HPDE6-E6E7 (cell line): ENCODE measurements at regions not wholly inside any gene's neighbourhood (a gene's known extent, or its start where the extent isn't known, plus 50 kb on each side); places are given as distances from the start of the nearest gene placed in this dataset.
"Not testable (repeated sequence)": the region's sequence is repeated elsewhere in the genome, so short reads cannot be mapped to it uniquely, and the experiment has no call there.

Experiments used
- DNase-seq: peaks from one replicate; pipeline ENCODE4 v3.0.0; 2011; ENCODE audit warnings: missing footprints; ENCODE audit errors: extremely low spot score

DNA sequence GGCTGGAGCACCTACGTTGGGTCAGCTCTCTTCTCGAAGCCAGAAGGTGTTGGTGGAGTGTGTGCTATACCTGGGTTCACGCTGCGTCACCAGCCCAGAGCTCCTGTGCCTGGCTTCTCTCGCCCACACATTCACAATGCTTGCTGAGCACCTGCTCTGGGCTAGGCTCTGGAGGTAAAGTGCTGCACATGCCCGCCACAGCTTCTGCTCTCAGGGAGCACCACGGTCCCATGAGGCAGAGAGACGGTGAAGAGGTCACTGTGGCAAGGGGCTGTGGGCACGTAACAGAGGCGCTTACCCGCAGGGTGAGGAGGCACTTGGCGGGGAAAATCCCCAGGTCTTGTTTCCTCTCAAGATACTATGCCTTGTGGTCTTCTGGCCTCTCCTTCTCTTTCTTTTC, 174.2 kb downstream of the TEX29 start:
- no peak for DNase-seq

DNA sequence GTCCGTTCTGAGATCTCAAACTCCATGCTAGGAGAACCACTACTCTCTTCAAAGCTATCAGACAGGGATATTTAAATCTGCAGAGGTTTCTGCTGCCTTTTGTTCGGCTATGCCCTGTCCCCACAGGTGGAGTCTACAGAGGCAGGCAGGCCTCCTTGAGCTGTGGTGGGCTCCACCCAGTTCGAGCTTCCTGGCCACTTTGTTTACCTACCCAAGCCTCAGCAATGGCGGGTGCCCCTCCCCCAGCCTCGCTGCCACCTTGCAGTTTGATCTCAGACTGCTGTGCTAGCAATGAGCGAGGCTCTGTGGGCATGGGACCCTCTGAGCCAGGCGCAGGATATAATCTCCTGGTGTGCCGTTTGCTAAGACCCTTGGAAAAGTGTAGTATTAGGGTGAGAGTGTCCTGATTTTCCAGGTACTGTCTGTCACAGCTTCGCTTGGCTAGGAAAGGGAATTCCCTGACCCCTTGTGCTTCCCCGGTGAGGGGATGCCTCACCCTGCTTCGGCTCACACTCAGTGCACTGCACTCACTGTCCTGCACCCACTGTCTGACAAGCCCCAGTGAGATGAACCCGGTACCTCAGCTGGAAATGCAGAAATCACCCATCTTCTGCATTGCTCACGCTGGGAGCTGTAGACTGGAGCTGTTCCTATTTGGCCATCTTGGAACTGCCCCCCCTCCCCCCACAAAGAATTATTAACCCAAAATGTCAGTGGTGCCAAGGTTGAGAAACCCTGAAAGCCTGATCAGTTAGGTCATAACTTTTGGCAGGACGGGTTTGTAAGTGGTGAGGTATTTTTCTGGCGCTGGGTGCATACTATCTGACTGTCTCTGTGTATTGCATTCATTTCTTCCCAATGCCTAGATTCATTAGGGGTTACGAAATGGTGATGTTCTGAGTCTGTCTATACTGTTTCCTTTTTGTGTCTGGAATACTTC, 181.4 kb downstream of the TEX29 start:
- DNase-seq = not testable (repeated sequence)

DNA sequence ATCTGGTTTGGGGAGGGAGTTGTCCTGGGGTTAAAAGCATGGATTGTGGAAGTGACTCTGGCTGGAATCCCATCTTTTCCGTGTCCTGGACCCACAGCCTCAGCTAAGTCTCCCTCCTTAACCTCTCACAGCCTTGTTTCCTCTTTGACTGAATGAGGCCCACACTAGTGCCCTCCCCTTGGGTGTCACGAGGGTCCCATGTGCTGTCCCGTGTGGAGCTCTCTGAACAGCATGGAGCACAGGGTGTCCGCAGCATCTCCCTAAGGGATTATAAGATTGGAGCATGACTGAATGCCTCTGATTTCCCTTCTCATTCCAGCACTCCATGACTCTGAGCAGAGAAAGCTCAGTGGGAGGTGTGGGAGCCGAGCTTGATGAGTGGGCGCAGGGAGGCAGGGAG, 182.5 kb downstream of the TEX29 start:
- DNase-seq = no peak

DNA sequence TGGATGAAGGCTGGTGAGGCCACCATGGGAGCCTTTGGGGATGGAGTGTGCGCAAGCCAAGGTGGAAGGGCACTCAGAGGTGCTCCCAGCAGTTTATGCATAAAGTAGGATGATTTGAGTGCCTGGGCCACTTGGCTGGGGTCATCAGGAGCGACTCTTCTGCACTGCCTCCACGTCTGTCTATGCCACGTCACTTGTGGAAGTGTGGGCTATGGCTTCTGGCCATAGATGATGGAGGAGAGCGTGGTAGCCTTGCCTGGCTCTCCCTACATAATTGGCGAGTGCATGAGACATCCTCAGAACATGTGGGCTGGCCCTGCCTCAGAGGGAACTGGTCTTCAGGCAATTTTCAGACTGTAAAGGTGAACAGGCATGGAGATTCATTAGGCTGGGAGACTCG, 182.9 kb downstream of the TEX29 start:
- DNase-seq = no peak

DNA sequence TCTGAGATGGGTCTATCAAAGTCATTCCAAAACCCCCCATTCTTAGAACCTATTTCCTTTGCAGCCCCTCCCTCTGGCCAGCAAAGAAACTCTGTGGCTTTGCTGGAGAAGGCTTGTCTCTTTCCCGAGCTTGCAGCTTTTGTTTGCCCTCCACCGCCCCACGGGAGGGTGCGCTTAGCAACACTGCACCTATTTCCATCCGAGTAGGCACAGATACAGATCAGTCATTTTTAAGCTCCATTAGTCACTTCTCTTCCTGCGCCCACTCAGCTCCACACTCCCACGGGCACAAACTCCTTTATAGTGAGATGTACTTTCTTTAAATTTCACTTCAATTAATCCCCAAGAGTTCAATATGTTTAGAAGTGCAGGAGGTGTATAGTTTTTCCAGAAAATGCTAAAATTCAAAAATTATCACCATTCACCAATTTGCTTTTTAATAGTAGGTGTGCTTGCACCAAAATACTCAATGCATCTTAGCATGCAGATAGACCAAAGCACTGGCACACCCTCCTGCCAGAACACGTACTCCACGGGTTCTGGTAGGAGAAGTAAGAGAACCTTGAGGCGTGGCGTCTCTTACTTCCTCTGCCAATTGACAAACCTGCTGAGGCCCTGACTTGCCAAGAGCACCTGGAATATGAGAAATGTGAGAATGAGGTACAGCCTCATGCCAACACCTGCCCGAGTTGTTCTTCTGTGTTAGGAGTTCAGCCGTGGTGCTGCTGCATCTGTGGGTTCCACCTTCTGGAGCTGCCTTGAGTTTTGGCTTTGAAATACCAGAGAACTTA, 183.7 kb downstream of the TEX29 start:
- DNase-seq = no peak

DNA sequence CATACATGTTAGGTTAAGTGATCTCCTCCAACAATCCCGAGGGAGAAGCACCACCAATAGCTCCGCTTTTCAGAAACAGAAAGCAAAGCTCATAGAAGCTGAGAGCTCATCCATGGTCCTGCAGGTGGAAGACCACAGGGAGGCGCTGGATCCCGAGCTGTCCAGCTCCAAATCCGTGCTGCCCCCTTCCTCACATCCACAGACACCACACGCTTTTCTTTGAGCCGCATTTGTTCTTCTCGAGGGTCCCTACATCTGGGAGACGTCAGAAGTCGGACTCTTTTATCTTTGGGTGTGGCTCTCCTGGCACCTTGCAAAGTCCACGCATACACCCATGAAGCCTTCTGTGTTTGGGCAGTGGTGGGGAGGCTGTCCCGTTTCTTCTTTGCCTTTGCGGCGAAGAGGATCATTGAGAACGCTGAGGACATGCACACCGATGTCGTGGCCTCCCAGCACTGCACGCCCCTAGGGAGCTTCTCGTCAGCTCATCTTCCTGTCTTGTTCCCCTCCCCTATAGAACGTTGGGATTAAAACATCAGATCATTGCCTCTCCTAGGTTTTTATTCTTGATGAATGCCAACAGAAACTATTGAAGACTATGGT, 184.8 kb downstream of the TEX29 start:
- no peak for DNase-seq

DNA sequence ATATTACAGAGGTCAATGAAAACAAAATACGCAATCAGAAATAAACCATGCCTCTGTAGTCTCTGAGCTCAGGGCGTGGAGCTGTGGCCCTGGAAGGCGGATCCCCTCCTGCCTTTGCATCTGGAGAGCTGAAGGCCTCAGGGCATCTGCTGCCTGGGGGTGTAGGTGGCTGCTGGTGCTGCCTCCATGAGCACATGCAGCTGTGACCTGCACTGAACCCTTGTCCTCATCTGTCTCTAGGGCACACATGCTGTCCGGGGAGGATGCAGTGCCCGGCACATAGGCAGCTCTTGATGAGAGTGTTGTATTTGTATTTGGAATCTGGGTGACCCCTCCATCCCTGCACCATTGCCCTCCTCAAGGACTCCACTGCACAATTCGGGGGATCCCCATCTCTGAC, 185.7 kb downstream of the TEX29 start:
- no peak for DNase-seq

DNA sequence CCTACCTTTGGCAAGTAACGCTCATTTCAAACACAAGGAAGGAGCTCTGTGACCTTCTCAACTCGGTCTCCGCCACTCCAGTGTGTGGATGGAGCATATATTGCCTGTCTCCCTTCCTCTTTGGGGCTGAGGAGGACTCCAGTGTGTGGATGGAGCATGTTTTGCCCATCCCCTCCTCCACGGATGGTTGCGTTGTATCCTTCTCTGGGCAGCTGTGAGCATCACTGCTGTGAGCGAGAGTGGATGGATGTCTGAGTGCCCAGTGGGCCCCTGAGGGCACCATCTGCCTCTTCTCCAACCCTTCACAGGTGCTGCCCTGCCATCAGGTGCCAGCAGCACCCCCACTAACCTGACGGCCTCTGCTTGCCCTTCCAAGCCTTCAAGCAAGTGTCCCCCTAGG, 186.2 kb downstream of the TEX29 start:
- DNase-seq = no peak

DNA sequence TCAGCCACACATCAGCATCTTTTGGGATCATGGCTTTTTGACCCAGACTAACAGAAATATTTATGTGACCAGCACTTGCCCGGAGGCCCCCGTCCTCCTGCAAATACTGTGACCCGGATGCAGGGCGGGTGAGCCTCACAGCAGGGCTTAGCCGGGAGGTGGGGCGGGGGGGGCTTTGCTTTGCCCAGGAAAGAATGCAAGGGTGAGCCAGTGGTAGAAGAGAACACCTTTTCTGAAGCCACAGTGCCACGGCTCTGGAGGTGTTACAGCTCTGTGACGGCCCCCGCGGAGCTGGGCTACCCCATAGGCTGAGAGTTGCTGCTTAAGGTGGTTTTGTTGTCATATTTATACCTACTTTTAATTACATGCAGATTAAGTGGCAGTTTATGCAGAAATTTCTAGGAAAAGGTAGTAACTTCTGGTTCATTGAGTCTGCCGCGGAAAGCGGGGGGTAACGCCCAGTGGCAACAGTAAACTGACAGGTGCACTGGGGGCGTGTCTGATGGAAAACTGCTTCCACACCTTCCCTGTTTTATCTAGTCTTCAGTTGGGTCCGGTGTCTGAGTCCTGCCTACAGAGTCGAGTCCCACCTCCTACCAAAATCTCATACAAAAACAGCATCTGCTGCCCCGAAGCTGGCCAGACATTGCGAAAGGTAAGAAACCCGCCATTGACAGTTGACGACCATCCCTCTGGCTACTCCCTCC, 187.9 kb downstream of the TEX29 start:
- no peak for DNase-seq

DNA sequence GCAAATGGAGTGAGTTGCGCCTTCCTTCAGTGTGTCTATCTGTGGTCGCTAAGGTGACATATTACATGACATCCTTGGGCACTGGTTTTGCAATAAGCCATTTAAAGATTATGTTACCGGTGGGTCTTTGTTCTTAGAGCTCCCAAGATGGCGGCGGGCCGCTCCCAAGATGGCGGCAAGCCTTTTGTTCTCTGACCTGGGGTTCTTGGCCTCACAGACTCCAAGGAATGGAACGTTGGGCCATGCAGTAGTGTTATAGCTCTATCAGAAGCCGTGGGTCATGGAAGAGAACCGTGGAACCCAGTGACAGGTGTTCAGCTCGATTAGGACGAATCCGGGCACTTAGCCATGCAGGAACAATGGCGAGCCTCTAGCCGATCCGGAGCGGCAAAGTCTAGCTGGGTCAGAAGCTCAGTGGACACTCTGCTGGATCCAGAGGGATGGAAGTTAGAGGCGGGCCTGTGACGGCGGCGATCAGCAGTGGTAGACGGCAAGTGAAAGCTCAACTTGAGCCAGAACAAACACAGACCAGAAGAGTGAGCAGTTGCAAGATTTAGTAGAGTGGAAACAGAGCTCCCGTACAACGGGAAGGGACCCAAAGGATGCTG, 188.6 kb downstream of the TEX29 start:
- DNase-seq = no peak

DNA sequence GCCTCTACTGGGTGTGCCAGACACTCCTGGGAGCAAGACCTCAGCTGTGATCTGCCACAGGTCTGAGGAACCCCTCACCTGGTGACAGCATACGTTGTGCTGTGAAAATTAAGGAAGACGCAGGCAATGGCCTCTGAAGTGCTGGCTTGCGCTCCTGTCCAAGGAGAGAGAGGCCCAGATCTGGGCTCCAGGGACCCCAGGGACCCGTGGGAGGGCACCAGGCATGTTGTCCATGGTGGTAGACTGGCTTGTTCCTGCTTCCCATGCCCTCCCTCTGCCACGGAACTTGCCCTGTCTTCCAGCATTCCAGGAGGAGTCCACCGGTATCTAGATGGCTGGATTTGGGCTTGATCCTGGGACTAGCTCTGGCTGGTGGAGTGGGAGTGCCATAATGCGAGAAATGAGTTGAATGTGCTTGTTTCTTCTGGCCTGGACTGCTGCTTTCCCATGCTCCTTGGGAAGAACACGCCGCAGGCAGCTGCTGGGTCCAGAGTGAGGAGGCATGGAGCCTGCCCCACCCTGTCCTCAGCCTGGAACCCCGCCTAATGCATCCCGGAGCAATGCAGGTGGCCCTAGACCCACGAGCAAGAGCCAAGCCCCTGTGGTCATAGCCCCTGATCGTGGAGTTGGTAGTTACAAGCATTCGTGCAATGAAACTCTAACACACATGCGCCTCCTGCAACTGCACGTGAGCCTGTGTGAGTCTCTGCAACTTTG, 190.2 kb downstream of the TEX29 start:
- no peak for DNase-seq

DNA sequence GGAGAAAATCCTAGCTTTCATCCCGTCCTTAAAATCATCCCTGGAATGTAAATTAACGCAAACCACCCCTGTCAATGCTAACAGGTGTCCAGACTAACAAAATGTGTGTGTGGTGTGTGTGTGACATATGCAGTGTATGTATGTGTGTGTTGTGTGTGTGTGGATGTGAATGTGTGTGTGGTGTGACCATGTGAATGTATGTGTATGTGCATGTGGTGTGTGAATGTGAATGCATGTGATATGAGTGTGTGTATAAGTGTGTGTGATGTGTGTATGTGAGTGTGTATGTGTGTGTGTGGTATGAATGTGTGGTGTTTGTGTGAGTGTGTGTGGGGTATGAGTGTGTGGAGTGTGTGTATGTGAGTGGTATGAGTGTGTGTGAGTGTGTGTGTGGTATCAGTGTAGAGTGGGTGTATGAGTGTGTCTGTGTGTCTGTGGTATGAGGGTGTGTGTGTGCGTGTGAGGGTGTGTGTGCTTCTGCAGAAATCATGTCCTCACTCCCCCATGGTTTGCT, 190.8 kb downstream of the TEX29 start:
- no peak for DNase-seq

DNA sequence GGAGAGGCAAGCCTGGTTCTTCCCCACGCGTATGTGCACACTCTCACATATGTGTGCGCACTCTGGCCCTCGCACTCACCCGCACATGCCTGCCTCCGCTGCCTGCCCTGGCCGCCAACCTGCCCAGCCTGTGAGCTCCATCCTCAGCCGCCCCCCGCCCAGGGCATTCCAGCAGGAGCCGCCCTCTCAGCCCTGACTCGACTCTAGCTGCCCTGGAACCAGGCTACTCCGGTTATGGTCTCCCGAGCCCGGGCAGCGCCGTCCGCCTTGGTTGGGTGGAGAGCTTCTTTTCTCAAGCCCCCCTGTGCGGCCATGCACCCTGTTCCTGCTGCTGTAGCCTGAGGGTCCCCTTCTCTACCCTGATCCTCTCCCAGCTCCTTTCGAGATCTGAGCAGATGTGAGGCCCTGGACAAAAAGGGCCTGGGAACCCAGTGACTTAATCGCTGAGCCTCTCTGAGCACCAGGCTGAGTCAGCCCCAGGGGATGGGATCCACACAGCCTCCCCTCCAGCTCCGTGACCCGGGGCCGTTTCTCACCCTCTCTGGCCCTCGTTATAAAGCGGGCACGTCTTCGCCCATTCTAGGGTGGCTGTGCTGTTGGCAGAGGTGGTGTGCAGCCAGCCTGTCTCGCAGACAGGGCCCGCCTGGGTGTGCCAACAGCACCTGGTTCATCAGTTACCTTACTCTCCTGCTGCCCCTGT, 191.5 kb downstream of the TEX29 start:
- DNase-seq = no peak

DNA sequence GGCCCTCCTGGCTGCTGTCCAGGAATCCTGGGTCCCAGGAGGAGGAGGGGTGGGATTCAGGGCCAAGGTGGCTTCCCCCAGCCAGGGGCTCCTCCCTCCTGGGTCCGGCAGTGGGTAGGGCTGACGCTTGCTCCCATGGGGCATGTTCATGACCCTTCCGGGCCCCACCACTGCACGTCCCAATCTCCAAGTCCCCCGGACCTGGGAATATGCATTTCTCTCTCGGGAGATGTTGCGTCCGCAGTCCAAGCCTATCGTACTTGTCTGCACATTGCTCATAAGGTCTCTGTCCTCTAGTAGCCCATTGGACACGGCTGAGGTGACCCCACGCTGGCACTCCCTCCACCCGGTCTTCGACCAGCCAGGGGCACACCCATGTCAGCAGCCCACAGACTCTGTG, 192.3 kb downstream of the TEX29 start:
- no peak for DNase-seq

DNA sequence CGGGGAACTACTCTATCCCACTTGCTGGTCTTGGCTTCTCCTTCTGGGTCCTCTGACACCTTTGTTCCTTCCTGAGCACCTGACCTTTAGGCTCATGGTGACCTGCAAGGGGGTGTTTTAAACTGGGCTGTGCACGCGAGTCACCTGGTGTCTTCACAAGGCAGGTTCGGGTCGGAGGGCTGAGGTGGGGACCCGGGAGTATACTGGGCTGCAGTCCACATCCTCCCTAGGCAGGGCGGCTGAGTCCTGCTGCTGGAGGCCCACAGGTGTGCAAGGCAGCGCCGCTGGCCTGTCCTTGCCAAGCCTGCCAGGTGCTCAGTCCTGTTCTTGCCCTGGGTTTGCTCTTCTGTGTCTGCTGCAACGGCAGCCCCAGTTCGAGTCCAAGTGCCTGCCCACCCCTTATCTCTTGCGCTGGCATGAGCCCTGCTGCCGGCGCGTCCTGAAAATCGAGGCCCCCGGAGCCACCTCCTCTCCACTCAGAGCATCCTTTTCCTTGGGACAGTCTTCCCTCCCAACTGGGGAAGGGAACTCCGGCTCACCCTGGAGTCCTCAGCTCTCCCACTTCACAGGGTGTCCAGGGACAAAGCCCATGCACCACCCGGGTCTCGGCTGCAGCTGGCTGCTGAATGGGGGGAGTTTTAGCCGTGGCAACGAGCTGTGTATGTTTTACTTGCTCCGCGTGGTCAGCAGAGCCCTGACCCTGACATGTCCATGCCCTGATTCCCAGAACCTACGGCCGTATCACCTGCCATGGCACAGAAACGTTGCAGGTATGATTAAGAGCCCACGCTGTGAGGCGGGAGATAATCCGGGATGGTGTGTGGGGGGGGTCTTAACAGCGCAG, 193.5 kb downstream of the TEX29 start:
- DNase-seq = no peak

DNA sequence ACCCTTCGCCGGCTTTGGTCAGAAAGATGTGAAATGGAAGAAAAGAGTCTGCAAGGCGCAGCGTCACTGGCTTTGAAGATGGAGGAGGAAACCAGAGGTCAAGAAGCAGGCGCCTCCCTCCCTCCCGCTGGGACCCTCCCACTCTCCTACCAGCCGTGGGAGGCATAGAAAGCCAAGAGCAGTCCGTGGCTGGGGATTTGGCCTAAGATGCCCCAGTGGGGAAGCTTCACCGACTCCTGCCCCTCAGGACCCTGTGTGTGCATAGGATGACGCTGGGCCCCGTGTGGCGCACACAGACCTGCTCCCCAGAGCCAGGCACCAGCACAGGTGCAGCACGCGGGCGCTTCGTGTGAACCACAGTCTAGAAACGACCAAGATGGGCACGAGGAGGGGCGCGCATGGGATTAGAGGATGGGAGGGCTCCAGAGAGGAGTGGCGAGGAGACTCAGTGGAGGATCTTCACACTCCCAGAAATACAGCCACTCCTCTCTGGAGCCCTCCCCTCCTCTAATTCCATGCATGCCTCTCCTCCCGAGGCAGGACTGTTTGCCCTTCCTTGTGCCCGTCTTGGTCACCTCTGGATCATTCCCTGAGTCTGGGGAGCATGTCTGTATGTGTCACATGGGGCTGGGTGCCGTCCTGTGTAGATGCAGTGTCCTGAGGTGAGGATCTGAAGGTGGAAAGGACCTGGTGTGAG, 194.3 kb downstream of the TEX29 start:
- DNase-seq = no peak

DNA sequence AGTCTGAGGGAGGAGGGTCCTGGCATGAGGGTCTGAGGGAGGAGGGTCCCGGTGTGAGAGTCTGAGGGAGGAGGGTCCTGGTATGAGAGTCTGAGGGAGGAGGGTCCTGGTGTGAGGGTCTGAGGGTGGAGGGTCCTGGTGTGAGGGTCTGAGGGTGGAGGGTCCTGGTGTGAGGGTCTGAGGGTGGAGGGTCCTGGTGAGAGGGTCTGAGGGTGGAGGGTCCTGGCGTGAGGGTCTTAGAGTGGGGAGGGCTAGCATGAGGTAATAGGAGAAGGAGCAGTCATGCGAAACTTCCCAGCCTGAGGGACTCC, 194.8 kb downstream of the TEX29 start:
- DNase-seq = no peak

DNA sequence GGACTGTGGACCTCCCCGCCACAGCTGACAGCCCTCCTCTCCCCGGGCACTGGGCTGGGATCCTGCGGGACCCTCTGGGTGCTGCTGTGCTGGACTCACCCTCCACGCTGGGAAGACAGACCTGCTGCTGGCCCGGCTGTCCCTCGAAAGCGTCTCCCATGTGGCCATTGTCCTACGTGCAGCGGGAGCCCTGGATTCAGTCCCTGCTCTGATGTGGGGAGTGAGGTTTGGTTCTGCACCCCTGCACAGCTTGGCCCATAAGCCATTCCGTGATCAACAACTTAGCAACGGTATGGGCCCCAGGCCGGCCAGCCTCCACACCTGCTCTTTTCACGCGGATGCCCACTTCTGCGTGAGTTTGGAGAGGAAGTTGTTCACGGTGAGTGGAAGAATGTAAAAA, 195.2 kb downstream of the TEX29 start:
- no peak for DNase-seq
